SK-N-MC (cell line): ENCODE measurements at regions not wholly inside any gene's neighbourhood (a gene's known extent, or its start where the extent isn't known, plus 50 kb on each side); places are given as distances from the start of the nearest gene placed in this dataset.

Experiments used
- DNase-seq: peaks from one replicate; pipeline ENCODE4 v3.0.0-alpha.2; 2011; ENCODE audit warnings: low read depth, low spot score
- H3K27ac ChIP-seq: fragments of 200-600 bp; sonication (generic); 2 replicates; pipeline ENCODE4 v1.5.1; 2016; ENCODE audit warnings: mixed run types
- H3K36me3 ChIP-seq: fragments of 200-600 bp; sonication (generic); 2 replicates; pipeline ENCODE4 v1.6.1; 2017; ENCODE audit warnings: antibody characterized with exemption, low read length, mixed read lengths; ENCODE audit not compliant: insufficient read depth
- H3K4me3 ChIP-seq: fragments of 200-600 bp; sonication (generic); 2 replicates; pipeline ENCODE4 v1.5.1; 2016
- H3K9ac ChIP-seq: fragments of 200-600 bp; sonication (generic); 2 replicates; pipeline ENCODE4 v1.8.0; 2017; ENCODE audit warnings: mixed run types, mixed read lengths; ENCODE audit not compliant: insufficient read length
- H3K9me3 ChIP-seq: fragments of 200-600 bp; sonication (generic); 2 replicates; pipeline ENCODE4 v1.6.1; 2017; ENCODE audit warnings: low read depth, mild to moderate bottlenecking, antibody characterized with exemption, low read length, moderate library complexity, mixed read lengths
- EZH2 ChIP-seq: fragments of 200-600 bp; sonication (generic); IDR thresholded peaks from one replicate; pipeline ENCODE4 v1.6.1; 2017; ENCODE audit warnings: antibody characterized with exemption
- FOXP2 ChIP-seq: optimal IDR thresholded peaks from 2 replicates; pipeline ENCODE3; 2011; ENCODE audit warnings: mild to moderate bottlenecking, moderate library complexity; ENCODE audit not compliant: insufficient read depth; ENCODE audit errors: extremely low read length, control extremely low read depth
- POLR2AphosphoS5 ChIP-seq: IDR thresholded peaks from 2 replicates; pipeline ENCODE4 v1.6.1; 2012; ENCODE audit warnings: mild to moderate bottlenecking, low read depth, low read length, borderline replicate concordance

DNA sequence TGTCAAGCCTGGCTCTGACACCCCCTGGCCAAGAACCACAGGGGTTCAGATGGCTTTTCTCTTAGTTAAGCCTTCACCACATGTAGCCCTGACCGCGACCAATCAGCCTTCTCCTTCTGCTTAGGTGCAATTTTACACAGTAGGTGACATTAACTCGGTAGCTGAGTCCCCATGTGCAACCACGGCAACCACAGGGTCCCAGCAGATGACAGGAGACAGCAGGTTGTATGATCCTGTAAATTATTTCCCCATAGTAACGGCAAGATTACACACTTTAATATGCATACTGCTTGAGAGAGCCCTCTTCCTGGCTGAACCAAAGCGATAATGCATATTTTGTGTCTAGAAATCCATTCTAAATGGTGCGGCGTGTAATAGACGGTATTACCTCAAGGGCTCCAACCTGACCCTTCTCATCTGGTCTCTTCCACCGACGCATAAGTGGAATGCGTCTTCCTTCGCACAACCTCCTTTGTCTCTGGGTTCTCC lies 458.7 kb upstream of the ZFHX3 start:
- Histone ChIP-seq H3K27ac (no peak overlapping the region), H3K4me3 (no peak overlapping the region), H3K9me3 (no peaks in the 10 kb centered on the region), H3K9ac (no peak overlapping the region), H3K36me3 (no peaks in the 10 kb centered on the region)
- TF ChIP-seq FOXP2 (no peak), POLR2AphosphoS5 (no peak)
- no peak for DNase-seq

DNA sequence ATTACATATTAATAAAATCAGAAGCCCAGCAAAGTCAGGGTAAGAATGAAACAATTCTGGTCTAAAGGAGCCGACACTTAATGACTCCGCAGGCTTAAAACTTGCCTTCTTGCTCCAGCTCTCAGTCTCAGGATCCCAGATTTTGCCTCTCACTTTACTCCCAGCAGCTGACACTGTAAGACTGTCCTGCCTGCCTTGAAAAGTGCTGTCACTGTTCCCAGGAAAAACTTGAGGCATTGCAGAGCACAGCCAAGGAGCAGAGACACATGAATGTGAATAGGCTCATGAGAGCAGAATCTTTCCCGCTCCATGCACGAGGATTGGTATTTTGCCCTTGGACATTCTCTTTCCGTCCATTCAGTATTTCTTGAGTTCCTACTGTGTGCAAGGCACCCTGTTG lies 457.6 kb upstream of the ZFHX3 start:
- no peaks in the 10 kb centered on the region for H3K36me3 ChIP-seq
- no peak overlapping the region for H3K9ac ChIP-seq
- TF ChIP-seq POLR2AphosphoS5 (no peak), EZH2 (no peak), FOXP2 (no peak)
- no peaks in the 10 kb centered on the region for H3K9me3 ChIP-seq
- DNase-seq = no peak
- H3K27ac ChIP-seq = no peak overlapping the region
- H3K4me3 ChIP-seq = no peak overlapping the region

DNA sequence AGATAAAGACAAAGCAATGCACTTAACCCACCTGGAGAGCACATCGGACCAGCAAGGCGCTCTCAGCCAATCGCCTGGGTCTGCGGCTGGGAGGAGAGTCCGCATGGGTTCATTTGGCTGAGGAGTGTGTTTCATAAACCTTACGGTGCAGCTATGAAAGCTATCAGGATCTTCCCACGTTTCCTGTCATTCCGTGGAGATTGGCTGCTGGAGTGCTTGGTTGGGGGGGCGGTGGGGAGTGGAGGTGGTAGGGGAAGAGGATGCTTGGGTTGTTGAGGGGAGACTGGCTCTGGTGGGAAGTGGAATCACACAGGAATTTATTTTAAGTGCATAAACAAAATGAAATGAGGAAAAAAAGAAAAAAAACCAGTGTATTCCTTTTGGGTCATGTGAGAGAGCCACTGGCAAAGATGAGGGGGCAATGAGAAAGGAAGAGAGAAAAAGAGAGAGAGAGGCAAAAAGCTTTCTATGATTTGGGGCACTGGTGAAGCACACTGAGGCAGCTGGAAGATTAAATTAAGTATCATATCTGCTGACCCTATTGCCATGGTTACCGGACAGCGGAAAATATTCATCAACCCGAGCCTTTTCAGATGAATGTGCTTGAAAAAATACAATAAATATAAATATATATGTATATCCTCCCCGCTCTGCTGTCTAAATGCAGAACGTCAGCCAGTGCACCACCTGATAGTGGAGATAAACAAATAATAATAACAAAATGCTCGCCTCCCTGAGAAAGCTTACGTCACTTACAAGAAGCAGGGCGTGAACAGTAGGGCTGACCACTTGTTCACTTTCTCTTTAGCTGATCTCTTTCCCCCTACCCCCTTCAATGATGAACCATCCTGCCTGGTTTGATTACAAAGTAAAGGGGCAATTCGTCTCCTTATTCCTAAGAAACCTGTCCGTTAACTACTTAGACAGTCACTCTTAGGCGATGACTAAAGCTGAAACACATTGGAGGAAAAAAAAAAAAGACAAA lies 457.0 kb upstream of the ZFHX3 start:
- TF ChIP-seq EZH2 = no peak
- no peak for TF ChIP-seq FOXP2
- TF ChIP-seq POLR2AphosphoS5 = no peak
- DNase-seq = no peak
- Histone ChIP-seq H3K36me3 (no peaks in the 10 kb centered on the region), H3K9me3 (no peaks in the 10 kb centered on the region), H3K9ac (no peak overlapping the region), H3K4me3 (no peak overlapping the region), H3K27ac (no peak overlapping the region)

DNA sequence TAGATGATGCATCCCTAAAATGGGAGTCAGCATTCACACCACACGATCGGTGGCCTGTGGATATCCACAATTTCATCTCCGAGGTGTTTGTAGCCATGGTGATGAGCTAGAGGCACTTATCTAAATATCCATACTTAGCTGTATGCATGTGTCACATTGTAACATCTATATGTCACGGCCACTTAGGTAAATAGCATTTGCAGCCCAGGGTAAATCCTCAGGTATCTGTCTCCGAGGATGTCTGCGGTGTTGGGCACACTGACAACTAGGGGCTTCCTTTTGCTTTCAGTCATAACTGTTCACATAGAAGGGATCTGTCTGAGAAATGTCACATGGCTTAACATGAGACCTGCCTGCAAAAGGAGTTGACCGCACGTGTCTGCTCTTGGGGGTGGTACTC lies 455.2 kb upstream of the ZFHX3 start:
- Histone ChIP-seq H3K9ac (no peak overlapping the region), H3K4me3 (no peak overlapping the region), H3K27ac (no peak overlapping the region), H3K36me3 (no peaks in the 10 kb centered on the region), H3K9me3 (no peaks in the 10 kb centered on the region)
- TF ChIP-seq FOXP2 = no peak
- TF ChIP-seq POLR2AphosphoS5 = no peak
- no peak for TF ChIP-seq EZH2
- DNase-seq = no peak

DNA sequence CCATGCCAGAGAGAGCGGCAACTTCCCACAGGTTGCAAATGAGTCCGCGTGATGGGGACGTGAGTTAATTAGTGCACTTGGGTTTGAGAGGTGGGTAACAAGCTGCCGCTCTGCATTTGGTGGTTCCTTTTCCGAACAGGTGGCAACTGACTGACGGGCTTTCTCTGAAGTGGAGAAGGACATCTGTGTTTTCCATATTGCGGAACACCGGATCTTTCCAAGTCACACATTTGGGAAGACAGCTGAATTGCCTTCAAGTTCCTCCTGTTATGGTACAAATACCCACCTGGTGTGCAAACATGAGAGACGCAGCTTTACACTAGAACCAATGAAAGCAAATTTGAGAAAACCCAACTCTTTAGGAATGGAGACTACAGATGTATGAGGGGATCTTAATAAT lies 451.3 kb upstream of the ZFHX3 start:
- no peak for DNase-seq
- Histone ChIP-seq H3K9ac (no peak overlapping the region), H3K27ac (no peak overlapping the region), H3K4me3 (no peak overlapping the region), H3K9me3 (no peaks in the 10 kb centered on the region), H3K36me3 (no peaks in the 10 kb centered on the region)
- TF ChIP-seq POLR2AphosphoS5 (no peak), EZH2 (no peak), FOXP2 (no peak)

DNA sequence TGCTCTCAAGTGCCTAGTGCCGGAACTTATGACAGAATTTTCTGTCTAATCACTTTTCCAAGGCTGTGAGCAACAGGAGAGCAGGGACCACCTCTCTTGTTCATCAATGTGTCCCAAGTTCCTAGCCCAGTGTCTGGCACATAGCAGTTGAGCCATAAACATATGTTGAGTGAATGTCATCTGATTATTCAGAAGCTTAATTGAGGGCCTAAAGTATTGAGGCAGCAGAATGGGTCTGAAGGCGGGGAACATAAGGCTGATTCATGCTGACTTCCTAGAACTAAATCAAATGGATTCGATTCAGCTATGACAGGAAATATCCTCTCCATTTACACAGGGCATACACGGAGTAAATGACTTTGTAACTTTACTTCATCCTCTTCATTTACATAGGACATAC lies 438.0 kb upstream of the ZFHX3 start:
- Histone ChIP-seq H3K36me3 (no peaks in the 10 kb centered on the region), H3K27ac (no peak overlapping the region), H3K9ac (no peak overlapping the region), H3K9me3 (no peaks in the 10 kb centered on the region), H3K4me3 (no peak overlapping the region)
- no peak for DNase-seq
- TF ChIP-seq EZH2 = no peak
- no peak for TF ChIP-seq FOXP2
- TF ChIP-seq POLR2AphosphoS5 = no peak

DNA sequence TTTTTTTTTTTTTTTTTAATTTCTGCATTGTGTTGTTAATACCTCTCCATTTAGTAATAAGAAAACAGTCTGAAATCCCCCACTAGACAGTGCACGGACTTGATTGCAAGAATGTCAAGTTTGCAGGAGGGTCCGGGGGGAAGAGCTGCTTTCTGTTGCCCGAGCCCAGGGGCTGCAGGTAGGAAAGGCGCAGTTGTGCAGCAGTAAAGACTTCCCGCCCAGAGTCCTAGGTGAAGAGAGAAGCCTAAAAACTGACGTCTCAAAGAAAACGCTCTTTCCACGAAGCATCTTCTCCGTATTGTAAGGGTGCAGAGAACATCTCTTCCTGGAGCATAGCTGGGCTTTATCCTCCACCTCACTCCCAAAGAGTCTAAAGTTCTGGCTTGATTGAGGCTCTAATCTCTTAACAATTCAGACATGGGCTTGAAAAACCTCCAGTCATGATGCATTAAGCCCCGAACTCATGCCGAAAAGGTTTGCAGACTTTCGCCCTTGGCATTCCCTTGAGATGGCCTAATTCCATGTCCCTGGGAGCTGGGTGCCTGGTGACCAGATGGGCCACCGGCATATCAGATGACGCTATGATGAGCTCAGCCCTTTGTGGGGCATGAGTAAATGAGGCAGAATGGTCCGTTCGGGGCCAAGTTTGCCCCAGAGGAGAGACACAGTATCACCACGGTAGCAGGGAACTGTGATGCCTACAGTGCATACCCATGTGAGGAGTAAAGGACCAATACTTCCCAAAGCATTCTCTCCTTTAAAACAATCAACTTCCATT lies 436.2 kb upstream of the ZFHX3 start:
- Histone ChIP-seq H3K4me3 (no peak overlapping the region), H3K36me3 (no peaks in the 10 kb centered on the region), H3K9ac (no peak overlapping the region), H3K9me3 (no peaks in the 10 kb centered on the region), H3K27ac (no peak overlapping the region)
- no peak for DNase-seq
- no peak for TF ChIP-seq EZH2
- TF ChIP-seq FOXP2 = no peak
- no peak for TF ChIP-seq POLR2AphosphoS5

DNA sequence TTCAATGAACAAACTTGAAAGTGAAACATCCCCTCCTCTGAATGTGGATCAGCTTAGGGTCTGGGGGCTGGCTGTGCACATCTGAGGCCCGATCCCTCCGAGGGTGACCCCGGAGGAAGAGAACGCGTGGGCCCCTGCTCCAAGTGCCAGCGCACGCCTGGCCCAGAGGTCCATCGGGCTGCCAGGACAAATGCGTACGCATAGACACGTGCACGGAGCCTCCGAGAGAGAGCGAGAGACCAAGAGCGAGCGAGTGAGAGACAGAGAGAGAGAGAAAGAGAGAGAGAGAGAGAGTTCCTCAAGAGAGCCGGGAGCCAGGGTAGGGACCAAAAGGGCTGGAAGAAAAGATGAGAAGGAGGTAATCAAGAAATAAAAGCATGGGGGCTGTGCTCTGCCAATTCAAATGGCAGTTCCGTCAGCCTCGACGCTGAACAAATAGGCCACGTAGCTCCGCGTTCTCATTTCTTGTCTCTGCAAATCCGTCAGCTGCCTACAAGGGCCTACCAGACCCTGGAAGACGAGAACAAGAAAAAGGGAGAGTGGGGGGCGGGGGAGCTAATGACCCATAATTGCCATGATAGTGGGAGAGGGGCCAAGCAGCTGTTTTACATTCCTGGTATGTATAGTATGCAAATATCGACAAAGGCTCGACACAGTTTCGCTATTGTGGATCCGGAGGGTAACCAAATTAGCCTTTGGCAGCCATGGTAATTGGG lies 435.3 kb upstream of the ZFHX3 start:
- H3K4me3 ChIP-seq = no peak overlapping the region

More for the DNA sequence above, 435.3 kb upstream of the ZFHX3 start:
- H3K9ac ChIP-seq = no peak overlapping the region
- no peaks in the 10 kb centered on the region for H3K36me3 ChIP-seq
- no peak for DNase-seq
- no peak for TF ChIP-seq EZH2
- no peak for TF ChIP-seq FOXP2
- no peak for TF ChIP-seq POLR2AphosphoS5
- H3K27ac ChIP-seq = no peak overlapping the region
- no peaks in the 10 kb centered on the region for H3K9me3 ChIP-seq
